GM18951 (cell line): ENCODE measurements at regions not wholly inside any gene's neighbourhood (a gene's known extent, or its start where the extent isn't known, plus 50 kb on each side); places are given as distances from the start of the nearest gene placed in this dataset.

Experiments used
- POLR2A ChIP-seq: IDR thresholded peaks from 4 replicates; pipeline ENCODE4 v1.6.1; 2011; ENCODE audit warnings: mild to moderate bottlenecking; ENCODE audit not compliant: insufficient read length, insufficient read depth; ENCODE audit errors: extremely low read depth
- in situ Hi-C: fragments of 300-500 bp; cut with MboI; formaldehyde crosslinking; loops from one replicate; pipeline ENCODE4 v1.12.0; 2022; ENCODE audit warnings: low sequenced_read_pairs, mixed read lengths, inconsistent platforms; ENCODE audit not compliant: unreplicated experiment

GRCh38 chr2:104746858-104747257, 107.1 kb upstream of the POU3F3 start:
- in situ Hi-C loops: no loop called here
- TF ChIP-seq POLR2A: no peak

DNA sequence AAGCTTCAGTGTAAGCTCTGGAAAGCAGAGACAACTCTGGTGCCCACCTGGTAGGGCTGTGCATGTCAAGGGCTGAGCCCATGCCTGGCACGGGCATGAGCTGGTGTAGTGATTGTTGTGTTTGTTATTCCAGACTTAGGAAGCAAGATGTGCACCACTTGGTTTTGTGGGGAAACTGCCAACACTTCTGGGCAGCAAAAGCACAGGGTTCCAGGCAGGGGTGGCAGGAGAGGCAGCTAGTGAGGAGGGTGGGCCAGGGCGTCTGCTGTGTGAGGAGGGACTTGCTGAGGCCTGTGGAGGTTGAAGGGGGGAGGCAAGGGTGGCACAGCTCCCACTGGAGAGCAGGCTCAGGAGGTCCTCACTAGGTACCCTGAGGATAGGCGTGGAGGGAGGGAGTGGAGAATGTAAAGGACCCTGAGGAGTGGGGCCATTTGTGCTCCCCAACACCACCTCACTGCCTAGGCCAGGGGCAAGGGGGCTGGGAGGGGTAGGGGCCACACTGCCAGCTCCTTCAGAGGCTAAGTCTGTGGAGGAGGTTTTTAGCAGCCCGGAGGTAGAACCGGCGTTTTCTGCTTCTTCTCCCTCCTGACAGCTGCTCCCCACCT, 104.0 kb upstream of the POU3F3 start:
- in situ Hi-C loops: no loop called here
- TF ChIP-seq POLR2A: no peak

- TF ChIP-seq POLR2A: no peak
- in situ Hi-C loops: no loop called here
Observed at GRCh38 chr2:104752504-104752903, 101.4 kb upstream of the POU3F3 start.

DNA sequence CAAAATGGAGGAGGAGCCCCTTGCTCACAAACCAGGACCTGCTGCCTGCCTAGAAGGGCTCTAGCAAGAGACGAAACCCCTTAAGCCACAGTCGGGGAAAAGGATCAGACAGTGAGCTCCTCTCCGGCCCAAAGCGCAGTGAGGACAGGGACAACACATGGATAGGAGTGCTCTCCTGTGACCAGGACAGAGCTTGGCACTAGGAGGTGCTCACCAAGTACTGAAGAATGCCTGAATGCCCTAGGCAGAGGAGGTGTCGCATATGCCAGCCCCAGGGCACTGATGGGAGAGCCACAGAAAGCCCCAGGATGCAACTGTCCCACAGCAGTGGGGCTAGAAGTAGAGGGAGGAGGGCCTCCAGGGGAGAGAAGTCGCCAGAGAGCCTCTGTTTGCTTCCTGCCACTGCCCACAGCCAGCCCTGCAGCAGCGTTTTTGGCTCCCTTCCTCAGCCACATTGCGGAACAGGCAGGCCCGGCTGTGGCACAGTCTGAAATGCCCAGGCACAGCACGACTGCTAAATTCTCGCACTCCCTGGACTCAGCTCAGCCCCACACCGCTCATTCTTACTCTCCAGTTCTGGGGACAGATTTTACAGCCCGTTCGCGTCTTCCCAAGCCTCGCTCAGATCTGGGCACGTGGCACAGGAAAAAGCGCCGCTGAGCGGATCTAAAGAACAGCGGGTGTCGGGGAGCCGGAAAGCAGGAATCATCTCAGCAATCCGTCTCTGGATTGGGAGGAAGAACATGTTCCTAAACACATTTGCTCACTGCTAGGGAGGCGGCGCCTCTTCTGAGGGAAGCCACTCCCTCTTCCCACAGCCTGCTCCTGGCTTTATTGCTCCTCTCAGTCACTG, 98.7 kb upstream of the POU3F3 start:
- TF ChIP-seq POLR2A: no peak
- in situ Hi-C loops: no loop called here

- in situ Hi-C loops: no loop called here
- TF ChIP-seq POLR2A: no peak
Observed at GRCh38 chr2:104756118-104756517, 97.8 kb upstream of the POU3F3 start.

GRCh38 chr2:104757056-104757455, 96.9 kb upstream of the POU3F3 start:
- TF ChIP-seq POLR2A: no peak
- in situ Hi-C loops: no loop called here

- in situ Hi-C loops: no loop called here
Observed at GRCh38 chr2:104758199-104758620, 95.7 kb upstream of the POU3F3 start.

DNA sequence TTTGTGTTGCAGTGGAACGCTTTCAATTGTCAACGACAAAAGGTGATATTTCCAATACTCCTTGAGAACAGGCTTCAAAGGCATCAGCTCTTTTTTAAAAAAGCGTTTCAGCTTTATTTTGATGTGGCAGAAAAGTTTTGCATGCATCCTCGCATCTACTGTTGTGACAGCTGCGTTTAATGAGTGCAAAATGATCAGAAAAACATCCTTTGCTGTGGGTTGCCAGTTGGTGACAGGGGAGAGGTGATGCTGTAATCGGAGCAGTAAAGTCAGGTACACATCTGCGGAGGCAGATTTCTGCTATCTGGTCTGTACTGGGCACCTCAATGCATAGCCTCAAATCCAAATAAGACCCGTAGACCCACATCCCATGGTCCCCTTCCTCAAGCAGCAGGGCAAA, 91.9 kb upstream of the POU3F3 start:
- TF ChIP-seq POLR2A: no peak
- in situ Hi-C loops: no loop called here

More at GRCh38 chr2:104758199-104758620, 95.7 kb upstream of the POU3F3 start:
- no peak for TF ChIP-seq POLR2A

GRCh38 chr2:104766683-104767082, 87.2 kb upstream of the POU3F3 start:
- in situ Hi-C loops: no loop called here
- no peak for TF ChIP-seq POLR2A

DNA sequence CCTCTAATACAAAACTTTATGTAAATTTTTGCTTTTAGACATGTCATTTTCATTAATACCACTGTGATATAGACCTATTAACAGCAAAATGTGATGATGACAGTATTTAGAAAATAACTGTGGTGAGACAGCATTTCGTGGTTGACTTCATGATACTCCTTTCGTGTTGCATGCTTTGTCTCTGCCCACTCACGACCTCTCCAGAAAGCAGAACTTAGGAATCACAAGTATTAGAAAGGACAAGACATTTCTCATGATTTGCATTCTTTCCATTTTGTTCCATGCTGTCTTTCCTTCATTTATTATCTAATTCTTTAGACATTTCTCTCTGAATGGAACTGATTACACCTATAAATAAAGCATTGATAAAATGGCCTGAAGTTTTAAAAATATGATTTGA, 85.2 kb upstream of the POU3F3 start:
- TF ChIP-seq POLR2A: no peak
- in situ Hi-C loops: no loop called here

- in situ Hi-C loops: no loop called here
- no peak for TF ChIP-seq POLR2A
Observed at GRCh38 chr2:104769096-104769495, 84.8 kb upstream of the POU3F3 start.

DNA sequence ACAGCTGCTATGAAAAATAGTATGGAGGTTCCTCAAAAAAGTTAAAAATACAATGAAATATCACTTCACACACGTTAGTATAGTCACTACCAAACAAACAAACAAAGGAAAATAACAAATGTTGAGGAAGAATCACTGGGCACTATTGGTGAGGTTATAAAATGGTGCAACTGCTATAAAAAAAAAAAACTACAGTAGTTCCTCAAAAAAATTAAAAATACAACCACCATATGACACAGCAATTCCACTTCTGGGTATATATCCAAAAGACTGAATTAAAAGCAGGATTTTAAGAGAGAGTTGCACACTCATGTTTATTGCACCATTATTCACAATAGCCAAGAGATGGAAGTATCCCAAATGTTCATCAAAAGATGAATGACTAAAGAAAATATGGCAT, 80.9 kb upstream of the POU3F3 start:
- no peak for TF ChIP-seq POLR2A
- in situ Hi-C loops: no loop called here

- TF ChIP-seq POLR2A: no peak
- in situ Hi-C loops: no loop called here
Observed at GRCh38 chr2:104774631-104775030, 79.3 kb upstream of the POU3F3 start.

DNA sequence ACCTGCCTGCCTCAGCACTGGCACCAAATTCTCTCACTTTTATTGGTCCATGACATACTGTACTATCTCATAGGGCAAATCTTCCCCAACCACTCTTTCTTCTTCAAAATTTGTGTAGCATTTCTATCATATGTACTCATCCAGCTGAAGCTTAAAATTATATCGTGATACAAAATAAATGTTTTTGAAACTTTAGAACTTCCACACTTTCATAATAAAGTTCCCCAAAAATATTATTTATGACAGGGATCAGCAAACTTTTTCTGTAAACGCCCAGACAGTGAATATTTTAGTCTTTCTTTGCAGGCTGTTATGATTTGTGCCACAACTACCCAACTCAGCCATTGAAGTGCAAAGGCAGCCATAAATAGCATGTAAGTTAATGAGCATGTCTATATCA, 76.2 kb upstream of the POU3F3 start:
- no peak for TF ChIP-seq POLR2A
- in situ Hi-C loops: no loop called here
